ENCODE measurements at regions not wholly inside any gene's neighbourhood (a gene's known extent, or its start where the extent isn't known, plus 50 kb on each side); places are given as distances from the start of the nearest gene placed in this dataset.

GRCh38 chr18:40186677-40187076 is 1768.4 kb upstream of the PIK3C3 start:
- DNase-seq = no peak
- Histone ChIP-seq H3K4me1 (ENCODE audit: control insufficient read depth in 1 of 2, extremely low read depth in 1 of 2, insufficient read depth in 2 of 2, low read length in 2 of 2) (no peaks in the 10 kb centered on the region), H3K27me3 (replicated peaks in 1 of 2; ENCODE audit: control insufficient read depth in 2 of 2, extremely low read depth in 1 of 2, insufficient read depth in 2 of 2, low read length in 1 of 2) (no peaks in the 10 kb centered on the region), H3K9me3 (no peaks in the 10 kb centered on the region), H3K36me3 (ENCODE audit: control insufficient read depth in 2 of 2, extremely low read depth in 1 of 2, insufficient read depth in 1 of 2, low read length in 1 of 2) (no peaks in the 10 kb centered on the region), H3K27ac (ENCODE audit: low read length) (no peak overlapping the region), H3K4me3 (ENCODE audit: control insufficient read depth in 1 of 2, extremely low read depth in 1 of 2, low read length in 1 of 2) (no peak overlapping the region)
- Mint-ChIP-seq H3K27ac (no peak overlapping the region), H3K4me3 (no peak overlapping the region), H3K27me3 (no peaks in the 10 kb centered on the region), H3K36me3 (no peaks in the 10 kb centered on the region), H3K4me1 (no peaks in the 10 kb centered on the region), H3K9me3 (peaks cover 9 to 13% (median 10%) of the 10 kb centered on the region in 3 donors)
- POLR2A ChIA-PET = no interaction called here
- CTCF ChIA-PET = no interaction called here
- ATAC-seq (replicated peaks in 1 of 4) = no peak

- ATAC-seq (replicated peaks in 1 of 4) = no peak
- no peaks in the 10 kb centered on the region for H3K36me3 ChIP-seq (ENCODE audit: control insufficient read depth in 2 of 2, extremely low read depth in 1 of 2, insufficient read depth in 1 of 2, low read length in 1 of 2)
- Mint-ChIP-seq H3K27ac (no peak overlapping the region), H3K27me3 (no peaks in the 10 kb centered on the region), H3K36me3 (no peaks in the 10 kb centered on the region), H3K4me1 (no peaks in the 10 kb centered on the region), H3K4me3 (no peak overlapping the region), H3K9me3 (peaks cover 4 to 12% (median 12%) of the 10 kb centered on the region in 3 donors)
- no peaks in the 10 kb centered on the region for H3K27me3 ChIP-seq (replicated peaks in 1 of 2; ENCODE audit: control insufficient read depth in 2 of 2, extremely low read depth in 1 of 2, insufficient read depth in 2 of 2, low read length in 1 of 2)
- no CpG with 5 or more reads among the region's 2 CpGs for WGBS (ENCODE audit: insufficient coverage)
- no peaks in the 10 kb centered on the region for H3K4me1 ChIP-seq (ENCODE audit: control insufficient read depth in 1 of 2, extremely low read depth in 1 of 2, insufficient read depth in 2 of 2, low read length in 2 of 2)
- no peak for DNase-seq
- H3K27ac ChIP-seq (ENCODE audit: low read length) = no peak overlapping the region
- no peaks in the 10 kb centered on the region for H3K9me3 ChIP-seq
- ChIA-PET CTCF (no interaction called here), POLR2A (no interaction called here)
- no peak overlapping the region for H3K4me3 ChIP-seq (ENCODE audit: control insufficient read depth in 1 of 2, extremely low read depth in 1 of 2, low read length in 1 of 2)
Measured at GRCh38 chr18:40179729-40180461, 1775.1 kb upstream of the PIK3C3 start.

- ChIA-PET POLR2A (interaction anchor here in 1 of 2 donors (0.5 kb wide), 1 partner anchor 16 kb away, joined by 4 read pairs; no protein-coding TSS in a partner anchor), CTCF (no interaction called here)
- Histone ChIP-seq H3K4me1 (ENCODE audit: control insufficient read depth in 1 of 2, extremely low read depth in 1 of 2, insufficient read depth in 2 of 2, low read length in 2 of 2) (no peaks in the 10 kb centered on the region), H3K36me3 (ENCODE audit: control insufficient read depth in 2 of 2, extremely low read depth in 1 of 2, insufficient read depth in 1 of 2, low read length in 1 of 2) (no peaks in the 10 kb centered on the region), H3K9me3 (no peaks in the 10 kb centered on the region), H3K4me3 (ENCODE audit: control insufficient read depth in 1 of 2, extremely low read depth in 1 of 2, low read length in 1 of 2) (no peak overlapping the region), H3K27me3 (replicated peaks in 1 of 2; ENCODE audit: control insufficient read depth in 2 of 2, extremely low read depth in 1 of 2, insufficient read depth in 2 of 2, low read length in 1 of 2) (no peaks in the 10 kb centered on the region), H3K27ac (ENCODE audit: low read length) (no peak overlapping the region)
- Mint-ChIP-seq H3K36me3 (no peaks in the 10 kb centered on the region), H3K4me1 (no peaks in the 10 kb centered on the region), H3K27ac (no peak overlapping the region), H3K4me3 (no peak overlapping the region), H3K9me3 (peaks cover 3 to 25% (median 14%) of the 10 kb centered on the region in 3 donors), H3K27me3 (no peaks in the 10 kb centered on the region)
- ATAC-seq (replicated peaks in 1 of 4) (no peak), DNase-seq (no peak)
- WGBS (ENCODE audit: insufficient coverage) = no CpG with 5 or more reads among the region's 1 CpG
Measured at GRCh38 chr18:40168026-40168425, 1787.0 kb upstream of the PIK3C3 start.

- Histone ChIP-seq H3K27ac (ENCODE audit: low read length) (no peak overlapping the region), H3K9me3 (no peaks in the 10 kb centered on the region), H3K27me3 (replicated peaks in 1 of 2; ENCODE audit: control insufficient read depth in 2 of 2, extremely low read depth in 1 of 2, insufficient read depth in 2 of 2, low read length in 1 of 2) (no peaks in the 10 kb centered on the region), H3K4me3 (ENCODE audit: control insufficient read depth in 1 of 2, extremely low read depth in 1 of 2, low read length in 1 of 2) (no peak overlapping the region), H3K36me3 (ENCODE audit: control insufficient read depth in 2 of 2, extremely low read depth in 1 of 2, insufficient read depth in 1 of 2, low read length in 1 of 2) (no peaks in the 10 kb centered on the region), H3K4me1 (ENCODE audit: control insufficient read depth in 1 of 2, extremely low read depth in 1 of 2, insufficient read depth in 2 of 2, low read length in 2 of 2) (no peaks in the 10 kb centered on the region)
- DNase-seq = no peak
- CTCF ChIA-PET = no interaction called here
- ATAC-seq (replicated peaks in 1 of 4) = no peak
- Mint-ChIP-seq H3K27ac (no peak overlapping the region), H3K36me3 (no peaks in the 10 kb centered on the region), H3K4me1 (no peaks in the 10 kb centered on the region), H3K4me3 (no peak overlapping the region), H3K27me3 (no peaks in the 10 kb centered on the region), H3K9me3 (peaks cover 0 to 8% (median 4%) of the 10 kb centered on the region in 3 donors)
- POLR2A ChIA-PET = no interaction called here
Measured at GRCh38 chr18:40163254-40163653, 1791.8 kb upstream of the PIK3C3 start.

- Histone ChIP-seq H3K36me3 (ENCODE audit: control insufficient read depth in 2 of 2, extremely low read depth in 1 of 2, insufficient read depth in 1 of 2, low read length in 1 of 2) (no peaks in the 10 kb centered on the region), H3K9me3 (no peaks in the 10 kb centered on the region), H3K27me3 (replicated peaks in 1 of 2; ENCODE audit: control insufficient read depth in 2 of 2, extremely low read depth in 1 of 2, insufficient read depth in 2 of 2, low read length in 1 of 2) (no peaks in the 10 kb centered on the region), H3K4me3 (ENCODE audit: control insufficient read depth in 1 of 2, extremely low read depth in 1 of 2, low read length in 1 of 2) (no peak overlapping the region), H3K27ac (ENCODE audit: low read length) (no peak overlapping the region), H3K4me1 (ENCODE audit: control insufficient read depth in 1 of 2, extremely low read depth in 1 of 2, insufficient read depth in 2 of 2, low read length in 2 of 2) (no peaks in the 10 kb centered on the region)
- Mint-ChIP-seq H3K9me3 (peaks cover 3 to 4% (median 4%) of the 10 kb centered on the region in 3 donors), H3K4me1 (no peaks in the 10 kb centered on the region), H3K27me3 (no peaks in the 10 kb centered on the region), H3K27ac (no peak overlapping the region), H3K36me3 (no peaks in the 10 kb centered on the region), H3K4me3 (no peak overlapping the region)
- no CpG with 5 or more reads among the region's 2 CpGs for WGBS (ENCODE audit: insufficient coverage)
- POLR2A ChIA-PET = interaction anchor here in 1 of 2 donors (0.6 kb wide), 1 partner anchor 326 kb away, joined by 3 read pairs; no protein-coding TSS in a partner anchor
- ATAC-seq (replicated peaks in 1 of 4) (no peak), DNase-seq (no peak)
- CTCF ChIA-PET = no interaction called here
Measured at GRCh38 chr18:40160361-40160760, 1794.7 kb upstream of the PIK3C3 start.

GRCh38 chr18:40159141-40160017 is 1795.7 kb upstream of the PIK3C3 start:
- Histone ChIP-seq H3K4me3 (ENCODE audit: control insufficient read depth in 1 of 2, extremely low read depth in 1 of 2, low read length in 1 of 2) (no peak overlapping the region), H3K4me1 (ENCODE audit: control insufficient read depth in 1 of 2, extremely low read depth in 1 of 2, insufficient read depth in 2 of 2, low read length in 2 of 2) (no peaks in the 10 kb centered on the region), H3K27me3 (replicated peaks in 1 of 2; ENCODE audit: control insufficient read depth in 2 of 2, extremely low read depth in 1 of 2, insufficient read depth in 2 of 2, low read length in 1 of 2) (no peaks in the 10 kb centered on the region), H3K9me3 (no peaks in the 10 kb centered on the region), H3K27ac (ENCODE audit: low read length) (no peak overlapping the region), H3K36me3 (ENCODE audit: control insufficient read depth in 2 of 2, extremely low read depth in 1 of 2, insufficient read depth in 1 of 2, low read length in 1 of 2) (no peaks in the 10 kb centered on the region)
- no peaks in the 10 kb centered on the region for H3K27me3 Mint-ChIP-seq
- 100% methylated on average over 1 of the region's 5 CpGs for WGBS (ENCODE audit: insufficient coverage)
- H3K27ac Mint-ChIP-seq = no peak overlapping the region
- POLR2A ChIA-PET = no interaction called here
- no peaks in the 10 kb centered on the region for H3K36me3 Mint-ChIP-seq
- DNase-seq = no peak
- H3K4me1 Mint-ChIP-seq = no peaks in the 10 kb centered on the region
- H3K9me3 Mint-ChIP-seq = peaks cover 3 to 4% (median 4%) of the 10 kb centered on the region in 3 donors
- no peak overlapping the region for H3K4me3 Mint-ChIP-seq
- ATAC-seq (replicated peaks in 1 of 4) = no peak
- CTCF ChIA-PET = no interaction called here

Measured in T-cell (primary cell).